Prostate gland (tissue), 2 donors: ENCODE measurements at regions not wholly inside any gene's neighbourhood (a gene's known extent, or its start where the extent isn't known, plus 50 kb on each side); places are given as distances from the start of the nearest gene placed in this dataset.
"Not testable (repeated sequence)": the region's sequence is repeated elsewhere in the genome, so short reads cannot be mapped to it uniquely, and the experiment has no call there.

Experiments
- CTCF ChIP-seq, 4 experiments: fragments of 200-600 bp in 2 of 4; fragments of 450-650 bp in 2 of 4; sonication (generic) in 2 of 4; IDR thresholded peaks; 1 replicate in 3 of 4; 2 replicates in 1 of 4; pipeline ENCODE4 v1.5.1; 2016 to 2019; ENCODE audit warnings: antibody characterized with exemption in 4 of 4, mild to moderate bottlenecking in 2 of 4, moderate library complexity in 2 of 4
- POLR2A ChIP-seq: fragments of 450-650 bp; IDR thresholded peaks from one replicate; pipeline ENCODE4 v1.6.1; 2016; ENCODE audit warnings: antibody characterized with exemption, mild to moderate bottlenecking
- POLR2AphosphoS5 ChIP-seq: sonication (generic); formaldehyde crosslinking; IDR thresholded peaks from one replicate; pipeline ENCODE4 v1.6.1; 2017; ENCODE audit warnings: antibody characterized with exemption

DNA sequence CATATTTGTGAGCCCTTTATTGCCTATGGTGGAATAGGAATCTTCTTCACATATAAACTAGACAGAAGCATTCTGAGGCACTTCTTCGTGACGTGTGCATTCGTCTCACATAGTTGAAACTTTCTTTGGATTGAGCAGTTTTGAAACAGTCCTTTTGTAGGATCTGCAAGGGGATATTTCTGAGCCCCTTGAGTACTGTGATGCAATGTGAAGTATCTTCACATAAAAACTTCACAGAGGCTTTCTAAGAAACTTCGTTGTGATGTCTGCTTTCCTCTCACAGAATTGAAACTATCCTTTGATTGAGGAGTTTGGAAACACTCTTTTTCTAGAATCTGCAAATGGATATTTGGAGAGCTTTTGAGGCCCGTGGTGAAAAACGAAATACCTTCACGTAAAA is 3030.3 kb downstream of the TUBA3C start:
- TF ChIP-seq CTCF (IDR thresholded peaks at IDR 0.05); POLR2A; POLR2AphosphoS5: not testable (repeated sequence)
